Prostate gland (tissue), 2 donors: ENCODE measurements at regions not wholly inside any gene's neighbourhood (a gene's known extent, or its start where the extent isn't known, plus 50 kb on each side); places are given as distances from the start of the nearest gene placed in this dataset.

Experiments
- POLR2A ChIP-seq: fragments of 450-650 bp; IDR thresholded peaks from one replicate; pipeline ENCODE4 v1.6.1; 2016; ENCODE audit warnings: antibody characterized with exemption, mild to moderate bottlenecking
- POLR2AphosphoS5 ChIP-seq: sonication (generic); formaldehyde crosslinking; IDR thresholded peaks from one replicate; pipeline ENCODE4 v1.6.1; 2017; ENCODE audit warnings: antibody characterized with exemption
- TF ChIP-seq, protein P1 (sequence below), 4 experiments: fragments of 200-600 bp in 2 of 4; fragments of 450-650 bp in 2 of 4; sonication (generic) in 2 of 4; IDR thresholded peaks; 1 replicate in 3 of 4; 2 replicates in 1 of 4; pipeline ENCODE4 v1.5.1; 2016 to 2019; ENCODE audit warnings: antibody characterized with exemption in 4 of 4, mild to moderate bottlenecking in 2 of 4, moderate library complexity in 2 of 4

DNA sequence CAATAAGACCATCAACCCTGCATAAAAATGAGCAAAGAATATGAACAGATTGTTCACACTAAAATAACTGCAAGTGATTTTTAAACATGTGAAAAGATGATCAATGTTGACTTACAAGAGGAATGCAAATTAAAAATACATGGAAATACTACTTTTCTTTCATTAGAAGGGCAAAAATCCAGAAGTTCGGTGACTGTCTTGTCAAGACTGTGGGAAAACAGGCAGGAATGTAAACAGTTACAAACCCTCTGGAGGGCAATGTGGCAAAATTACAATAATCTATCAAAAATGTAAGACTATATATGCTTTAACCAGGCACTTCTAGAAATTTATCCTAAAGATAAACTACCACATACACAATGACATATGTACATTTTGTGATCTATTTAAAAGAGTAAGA is 86.7 kb downstream of the TNFAIP3 start:
- TF ChIP-seq POLR2A (no peak), POLR2AphosphoS5 (no peak)
- TF ChIP-seq, protein P1, sequence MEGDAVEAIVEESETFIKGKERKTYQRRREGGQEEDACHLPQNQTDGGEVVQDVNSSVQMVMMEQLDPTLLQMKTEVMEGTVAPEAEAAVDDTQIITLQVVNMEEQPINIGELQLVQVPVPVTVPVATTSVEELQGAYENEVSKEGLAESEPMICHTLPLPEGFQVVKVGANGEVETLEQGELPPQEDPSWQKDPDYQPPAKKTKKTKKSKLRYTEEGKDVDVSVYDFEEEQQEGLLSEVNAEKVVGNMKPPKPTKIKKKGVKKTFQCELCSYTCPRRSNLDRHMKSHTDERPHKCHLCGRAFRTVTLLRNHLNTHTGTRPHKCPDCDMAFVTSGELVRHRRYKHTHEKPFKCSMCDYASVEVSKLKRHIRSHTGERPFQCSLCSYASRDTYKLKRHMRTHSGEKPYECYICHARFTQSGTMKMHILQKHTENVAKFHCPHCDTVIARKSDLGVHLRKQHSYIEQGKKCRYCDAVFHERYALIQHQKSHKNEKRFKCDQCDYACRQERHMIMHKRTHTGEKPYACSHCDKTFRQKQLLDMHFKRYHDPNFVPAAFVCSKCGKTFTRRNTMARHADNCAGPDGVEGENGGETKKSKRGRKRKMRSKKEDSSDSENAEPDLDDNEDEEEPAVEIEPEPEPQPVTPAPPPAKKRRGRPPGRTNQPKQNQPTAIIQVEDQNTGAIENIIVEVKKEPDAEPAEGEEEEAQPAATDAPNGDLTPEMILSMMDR (IDR thresholded peaks at IDR 0.05): no peak
